HG03457 (cell line): ENCODE measurements at regions not wholly inside any gene's neighbourhood (a gene's known extent, or its start where the extent isn't known, plus 50 kb on each side); places are given as distances from the start of the nearest gene placed in this dataset.

Source experiments
- ATAC-seq: cut with Tn5 transposase; IDR thresholded peaks from one replicate; pipeline ENCODE4 v1.9.1; 2021; ENCODE audit warnings: moderate number of reproducible peaks; ENCODE audit not compliant: unreplicated experiment

DNA sequence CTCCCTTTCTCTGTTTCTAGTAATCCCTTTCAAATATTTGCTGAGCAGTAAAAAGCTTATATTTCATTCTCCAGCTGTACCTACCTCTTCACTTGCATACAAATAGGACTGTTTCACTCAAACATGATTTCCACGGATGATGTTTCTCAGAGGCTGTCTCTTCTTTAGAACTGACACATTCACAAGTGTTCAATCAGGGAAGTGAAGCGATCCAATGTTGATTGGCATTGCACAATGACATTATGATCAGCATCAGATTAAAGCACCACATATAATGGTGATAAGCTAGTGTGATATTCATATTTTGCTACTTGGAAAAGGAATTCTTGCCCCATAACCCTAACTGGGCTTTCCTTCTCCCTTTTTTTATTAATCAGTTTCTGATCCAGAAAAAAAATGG, 681.8 kb downstream of the TBC1D32 start:
- ATAC-seq: no peak

- ATAC-seq: no peak
Measured at GRCh38 chr6:120648713-120649112, 685.6 kb downstream of the TBC1D32 start.

DNA sequence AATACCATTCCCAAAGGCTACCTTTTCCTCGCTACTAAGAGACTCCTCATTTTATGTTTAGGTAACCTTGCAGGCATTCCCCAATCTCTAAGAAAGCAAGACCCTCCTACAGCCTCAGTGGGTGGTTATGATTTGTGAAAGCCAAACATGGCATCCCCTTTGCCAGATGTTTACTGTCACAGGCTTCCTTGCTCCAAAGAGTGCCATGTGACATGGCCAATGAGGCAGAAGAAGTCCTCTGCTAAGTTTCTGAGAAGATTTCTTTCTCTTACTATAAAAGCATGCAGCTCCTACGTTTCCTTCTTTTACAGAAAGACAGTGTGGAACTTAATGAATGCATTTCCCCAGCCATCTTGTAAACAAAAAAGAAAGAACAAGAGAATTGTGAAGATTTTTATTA, 688.2 kb downstream of the TBC1D32 start:
- ATAC-seq: no peak

DNA sequence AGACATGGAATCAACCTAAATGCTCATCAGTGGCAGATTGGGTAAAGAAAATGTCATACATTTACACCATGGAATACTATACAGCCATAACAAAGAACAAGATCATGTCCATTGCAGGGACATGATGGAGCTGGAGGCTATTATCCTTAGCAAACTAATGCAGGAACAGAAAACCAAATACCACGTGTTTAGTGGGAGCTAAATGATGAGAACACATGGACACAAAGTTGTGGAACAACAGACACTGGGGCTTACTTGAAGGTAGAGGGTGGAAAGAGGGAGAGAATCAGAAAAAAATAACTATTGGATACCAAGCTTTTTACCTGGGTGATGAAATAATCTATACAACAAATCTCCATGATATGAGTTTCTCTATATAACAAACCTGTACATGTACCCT, 701.3 kb downstream of the TBC1D32 start:
- no peak for ATAC-seq

GRCh38 chr6:120627612-120628011, 706.7 kb downstream of the TBC1D32 start:
- no peak for ATAC-seq

DNA sequence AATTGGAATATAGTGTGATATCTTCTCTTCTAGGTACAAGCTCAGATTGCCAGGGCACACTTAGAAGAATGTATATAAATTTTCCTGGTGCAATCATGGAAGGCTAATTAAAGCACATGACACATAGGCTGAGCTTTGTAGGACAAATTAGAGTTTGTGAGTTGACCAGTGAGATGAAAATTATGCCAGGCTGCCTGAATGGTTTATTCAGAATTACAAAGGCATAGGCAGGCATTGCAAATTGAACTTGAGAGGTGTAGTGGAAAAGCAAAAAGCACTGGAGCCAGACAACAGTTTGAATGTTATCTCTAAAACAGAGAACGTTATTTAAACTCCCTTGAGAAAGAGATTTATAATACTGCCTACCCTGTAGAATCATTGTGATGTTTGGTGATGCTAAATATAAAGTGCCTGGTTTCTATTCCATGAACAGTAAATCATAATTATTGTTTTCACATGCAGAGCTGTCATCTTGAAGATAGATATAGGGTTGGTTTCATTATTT, 712.1 kb downstream of the TBC1D32 start:
- no peak for ATAC-seq

- no peak for ATAC-seq
Measured at GRCh38 chr6:120620900-120621299, 713.4 kb downstream of the TBC1D32 start.

DNA sequence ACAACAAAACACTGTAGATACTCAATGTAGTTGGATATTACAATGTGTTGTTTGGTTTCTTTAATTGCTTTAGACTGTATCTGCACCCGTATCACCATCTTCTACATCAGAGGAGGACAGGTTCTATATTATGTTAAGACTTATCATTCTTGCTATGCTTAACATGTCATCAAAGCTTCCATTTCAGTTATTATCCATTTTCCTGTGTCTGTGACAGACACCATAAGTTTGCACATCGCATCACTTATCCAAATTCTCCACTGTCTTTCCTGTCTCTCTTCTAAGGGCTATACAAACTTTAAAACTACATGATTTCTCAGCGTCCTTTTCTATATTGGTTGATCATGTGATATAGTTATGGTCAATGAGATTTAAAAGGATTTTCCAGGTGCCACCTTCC, 719.0 kb downstream of the TBC1D32 start:
- ATAC-seq: no peak

- ATAC-seq: no peak
Measured at GRCh38 chr6:120614723-120615122, 719.6 kb downstream of the TBC1D32 start.

- ATAC-seq: no peak
Measured at GRCh38 chr6:120608826-120609225, 725.5 kb downstream of the TBC1D32 start.

- ATAC-seq: no peak
Measured at GRCh38 chr6:120606743-120607142, 727.5 kb downstream of the TBC1D32 start.

DNA sequence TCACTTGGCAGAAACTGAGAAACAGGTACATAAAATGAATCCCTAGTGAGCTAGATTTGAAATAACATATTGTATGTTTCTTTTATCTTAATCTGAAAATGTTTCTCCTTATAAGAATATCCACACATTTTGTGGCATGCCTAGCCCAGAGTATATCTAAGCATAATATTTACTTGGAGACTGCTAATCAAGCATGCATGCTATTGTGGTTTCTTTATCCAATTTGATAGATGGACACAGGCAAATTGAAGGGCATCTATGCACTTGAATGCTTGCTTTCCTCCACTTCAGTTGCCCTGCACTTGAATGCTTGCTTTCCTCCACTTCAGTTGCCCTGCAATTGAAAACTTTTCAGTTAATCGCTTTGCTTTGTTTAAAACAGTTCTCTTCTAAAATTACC, 729.8 kb downstream of the TBC1D32 start:
- ATAC-seq: no peak

DNA sequence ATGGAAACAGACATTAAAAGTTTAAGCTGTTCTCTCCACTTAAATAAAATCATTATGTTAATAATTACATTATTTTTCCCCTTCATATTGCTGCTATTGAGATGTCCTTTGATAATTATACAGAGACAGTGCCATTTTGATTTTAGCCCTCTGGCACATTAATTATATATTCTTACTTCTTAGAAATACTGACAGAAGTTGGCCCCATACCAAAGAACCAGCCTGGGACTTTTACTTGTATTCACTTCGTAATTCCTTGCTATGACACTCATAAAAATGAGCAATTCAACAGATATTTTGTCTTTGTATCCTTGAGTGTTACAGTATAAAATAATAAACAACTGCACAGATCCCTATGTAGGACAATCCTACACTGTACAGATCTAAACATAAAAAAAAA, 743.7 kb downstream of the TBC1D32 start:
- ATAC-seq: no peak

DNA sequence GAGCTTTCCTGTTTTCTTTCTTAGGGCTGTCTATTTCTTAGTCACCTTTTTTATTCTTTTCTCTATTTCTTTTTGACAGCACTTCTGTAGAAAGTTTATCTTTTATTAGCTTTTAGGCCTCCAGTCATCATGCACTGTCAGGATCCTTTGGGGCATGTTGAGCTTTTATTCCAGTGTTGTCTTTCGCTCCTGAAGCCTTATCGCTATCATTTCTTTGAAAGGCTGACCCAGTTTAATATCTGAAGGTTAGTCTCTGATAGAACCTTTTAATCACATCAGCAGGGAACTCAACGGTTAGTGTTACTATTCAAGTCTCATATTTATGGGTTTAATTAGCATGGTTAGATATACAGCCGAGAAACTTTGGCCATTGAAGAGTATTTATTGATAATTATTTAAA, 745.9 kb downstream of the TBC1D32 start:
- no peak for ATAC-seq

DNA sequence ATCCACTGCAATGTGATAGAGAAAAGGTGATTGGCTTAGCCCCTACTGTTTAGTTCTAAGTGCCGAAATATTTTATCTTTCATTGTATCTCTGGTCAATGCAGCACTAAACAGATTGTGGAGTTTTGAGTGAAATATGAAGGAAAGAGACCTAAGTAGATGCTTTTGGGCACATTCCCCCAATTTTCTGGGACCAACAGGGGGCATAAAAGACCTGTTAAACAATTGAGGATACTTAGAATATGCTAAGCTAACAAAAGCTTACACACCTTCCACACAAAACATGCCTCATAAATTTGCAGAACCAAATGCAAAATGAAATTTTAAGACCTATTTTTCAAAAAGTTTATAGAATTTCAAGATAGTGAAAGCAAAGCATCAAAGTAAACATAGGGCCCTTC, 746.9 kb downstream of the TBC1D32 start:
- no peak for ATAC-seq

GRCh38 chr6:120584111-120584760, 750.0 kb downstream of the TBC1D32 start:
- ATAC-seq: no peak

- no peak for ATAC-seq
Measured at GRCh38 chr6:120576061-120576460, 758.2 kb downstream of the TBC1D32 start.

- ATAC-seq: no peak
Measured at GRCh38 chr6:120569714-120570113, 764.6 kb downstream of the TBC1D32 start.

DNA sequence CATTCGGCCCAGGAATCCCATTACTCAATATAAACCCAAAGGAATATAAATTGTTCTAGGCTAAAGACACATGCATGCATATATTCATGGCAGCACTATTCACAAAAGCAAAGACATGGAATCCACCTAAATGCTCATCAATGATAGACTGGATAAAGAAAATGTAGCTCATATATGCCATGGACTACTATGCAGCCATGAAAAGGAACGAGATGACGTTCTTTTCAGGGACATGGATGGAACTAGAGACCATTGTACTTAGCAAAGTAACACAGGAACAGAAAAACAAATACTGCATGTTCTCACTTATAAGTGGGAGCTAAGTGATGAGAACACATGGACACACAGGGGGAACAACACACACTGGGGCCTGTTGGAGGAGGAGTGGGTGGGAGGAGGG, 769.5 kb downstream of the TBC1D32 start:
- no peak for ATAC-seq

- ATAC-seq: no peak
Measured at GRCh38 chr6:120558294-120558693, 776.0 kb downstream of the TBC1D32 start.

DNA sequence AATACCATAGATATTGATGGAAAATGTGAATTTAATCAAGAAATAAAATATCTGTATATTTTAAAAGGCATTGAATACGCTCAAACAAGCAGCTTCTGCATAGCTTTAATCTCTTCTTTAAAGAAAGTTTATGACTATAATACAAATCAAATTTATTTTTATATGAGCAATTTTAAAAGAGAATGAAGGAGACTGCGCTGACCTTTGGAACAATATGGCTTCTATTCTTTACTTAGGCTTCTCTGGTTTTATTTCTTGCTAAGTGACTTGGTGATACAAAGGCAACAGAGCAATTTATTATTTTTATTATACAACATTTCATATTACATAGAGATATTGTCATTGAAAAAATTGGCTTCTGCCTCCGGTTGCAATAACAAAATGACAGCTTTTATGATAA, 776.7 kb downstream of the TBC1D32 start:
- ATAC-seq: no peak

DNA sequence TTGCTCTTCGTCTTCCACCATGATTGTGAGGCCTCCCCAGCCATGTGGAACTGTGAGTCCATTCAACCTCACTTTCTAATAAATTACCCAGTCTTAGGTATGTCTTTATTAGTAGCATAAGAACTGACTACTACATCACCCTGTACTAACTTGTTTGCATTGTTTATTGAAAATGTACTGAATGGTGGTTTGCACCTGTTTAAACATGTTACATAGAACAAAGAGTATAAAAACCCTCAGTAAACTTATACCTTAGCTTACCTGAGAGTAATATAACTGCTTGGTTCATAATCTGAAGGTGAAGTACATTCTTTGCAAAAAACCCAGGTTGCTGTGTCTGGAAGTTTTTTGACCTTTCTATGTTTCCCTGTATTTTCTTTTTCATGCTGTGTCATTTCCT, 777.8 kb downstream of the TBC1D32 start:
- ATAC-seq: no peak

- no peak for ATAC-seq
Measured at GRCh38 chr6:120553353-120553752, 780.9 kb downstream of the TBC1D32 start.
